ENCODE measurements at regions not wholly inside any gene's neighbourhood (a gene's known extent, or its start where the extent isn't known, plus 50 kb on each side); places are given as distances from the start of the nearest gene placed in this dataset.

GRCh38 chr4:89625599-89626293 is 211.2 kb downstream of the SNCA start:
- CTCF ChIA-PET: no interaction called here
- H3K27ac Mint-ChIP-seq: no peak overlapping the region
- peaks cover 16% of the 10 kb centered on the region for H3K27me3 Mint-ChIP-seq (ENCODE audit: low read depth)
- no peaks in the 10 kb centered on the region for H3K9me3 Mint-ChIP-seq (ENCODE audit: insufficient read depth)
- no peak for DNase-seq
- POLR2A ChIA-PET: no interaction called here
- no peak overlapping the region for H3K4me3 Mint-ChIP-seq
- H3K4me1 Mint-ChIP-seq (ENCODE audit: low read depth): peaks cover 11% of the 10 kb centered on the region
- no peak for ATAC-seq
- peaks cover 2% of the 10 kb centered on the region for H3K36me3 Mint-ChIP-seq (ENCODE audit: low read depth)

- POLR2A ChIA-PET: no interaction called here
- Mint-ChIP-seq H3K27me3 (ENCODE audit: low read depth) (peaks cover under 1% of the 10 kb centered on the region), H3K27ac (peak overlapping the region; percentile 93), H3K36me3 (ENCODE audit: low read depth) (peaks cover 5% of the 10 kb centered on the region), H3K4me1 (ENCODE audit: low read depth) (peaks cover 45% of the 10 kb centered on the region), H3K4me3 (peak overlapping the region; percentile 69), H3K9me3 (ENCODE audit: insufficient read depth) (no peaks in the 10 kb centered on the region)
- CTCF ChIA-PET: no interaction called here
- peak; percentile 55 for DNase-seq
- ATAC-seq: peak; percentile 91
These were observed 217.6 kb downstream of the SNCA start for GRCh38 chr4:89619206-89619962.

GRCh38 chr4:89618151-89618550 is 218.8 kb downstream of the SNCA start:
- Mint-ChIP-seq H3K4me3 (no peak overlapping the region), H3K27ac (peak overlapping the region; percentile 93), H3K27me3 (ENCODE audit: low read depth) (no peaks in the 10 kb centered on the region), H3K36me3 (ENCODE audit: low read depth) (peaks cover 14% of the 10 kb centered on the region), H3K4me1 (ENCODE audit: low read depth) (peaks cover 48% of the 10 kb centered on the region), H3K9me3 (ENCODE audit: insufficient read depth) (peaks cover under 1% of the 10 kb centered on the region)
- ChIA-PET CTCF (no interaction called here), POLR2A (no interaction called here)
- ATAC-seq: no peak
- DNase-seq: no peak

GRCh38 chr4:89617317-89617716 is 219.6 kb downstream of the SNCA start:
- Mint-ChIP-seq H3K4me1 (ENCODE audit: low read depth) (peaks cover 56% of the 10 kb centered on the region), H3K27ac (no peak overlapping the region), H3K4me3 (no peak overlapping the region), H3K9me3 (ENCODE audit: insufficient read depth) (peaks cover 9% of the 10 kb centered on the region), H3K27me3 (ENCODE audit: low read depth) (no peaks in the 10 kb centered on the region), H3K36me3 (ENCODE audit: low read depth) (peaks cover 21% of the 10 kb centered on the region)
- CTCF ChIA-PET: interaction anchor here (1.0 to 1.3 kb wide), 2 partner anchors 10 to 135 kb away, joined by 3 read pairs; no protein-coding TSS in a partner anchor
- POLR2A ChIA-PET: no interaction called here
- no peak for ATAC-seq
- no peak for DNase-seq

- Mint-ChIP-seq H3K36me3 (ENCODE audit: low read depth) (peaks cover 30% of the 10 kb centered on the region), H3K27ac (no peak overlapping the region), H3K4me1 (ENCODE audit: low read depth) (peaks cover 56% of the 10 kb centered on the region), H3K9me3 (ENCODE audit: insufficient read depth) (peaks cover 17% of the 10 kb centered on the region), H3K4me3 (no peak overlapping the region), H3K27me3 (ENCODE audit: low read depth) (no peaks in the 10 kb centered on the region)
- ATAC-seq: no peak
- ChIA-PET CTCF (interaction anchor here (1.0 to 1.3 kb wide), 2 partner anchors 9 to 134 kb away, joined by 3 read pairs; no protein-coding TSS in a partner anchor), POLR2A (no interaction called here)
- DNase-seq: no peak
These were observed 220.6 kb downstream of the SNCA start for GRCh38 chr4:89616382-89616781.

- ChIA-PET CTCF (no interaction called here), POLR2A (no interaction called here)
- Mint-ChIP-seq H3K4me3 (no peak overlapping the region), H3K27ac (no peak overlapping the region), H3K4me1 (ENCODE audit: low read depth) (peaks cover 64% of the 10 kb centered on the region), H3K36me3 (ENCODE audit: low read depth) (peaks cover 37% of the 10 kb centered on the region), H3K9me3 (ENCODE audit: insufficient read depth) (peaks cover 24% of the 10 kb centered on the region), H3K27me3 (ENCODE audit: low read depth) (no peaks in the 10 kb centered on the region)
- DNase-seq: no peak
- no peak for ATAC-seq
These were observed 221.9 kb downstream of the SNCA start for GRCh38 chr4:89615051-89615450.

- peaks cover 24% of the 10 kb centered on the region for H3K9me3 Mint-ChIP-seq (ENCODE audit: insufficient read depth)
- ATAC-seq (no peak), DNase-seq (no peak)
- no peaks in the 10 kb centered on the region for H3K27me3 Mint-ChIP-seq (ENCODE audit: low read depth)
- ChIA-PET CTCF (no interaction called here), POLR2A (no interaction called here)
- H3K4me3 Mint-ChIP-seq: no peak overlapping the region
- peaks cover 36% of the 10 kb centered on the region for H3K36me3 Mint-ChIP-seq (ENCODE audit: low read depth)
- H3K4me1 Mint-ChIP-seq (ENCODE audit: low read depth): peaks cover 56% of the 10 kb centered on the region
- no peak overlapping the region for H3K27ac Mint-ChIP-seq
These were observed 222.8 kb downstream of the SNCA start for GRCh38 chr4:89614155-89614554.

- ChIA-PET POLR2A (no interaction called here), CTCF (no interaction called here)
- H3K9me3 Mint-ChIP-seq (ENCODE audit: insufficient read depth): peaks cover 24% of the 10 kb centered on the region
- H3K4me3 Mint-ChIP-seq: no peak overlapping the region
- no peaks in the 10 kb centered on the region for H3K27me3 Mint-ChIP-seq (ENCODE audit: low read depth)
- no peak for DNase-seq
- no peak overlapping the region for H3K27ac Mint-ChIP-seq
- peaks cover 33% of the 10 kb centered on the region for H3K4me1 Mint-ChIP-seq (ENCODE audit: low read depth)
- no peak for ATAC-seq
- H3K36me3 Mint-ChIP-seq (ENCODE audit: low read depth): peaks cover 36% of the 10 kb centered on the region
These were observed 226.7 kb downstream of the SNCA start for GRCh38 chr4:89610236-89610635.

- Mint-ChIP-seq H3K4me1 (ENCODE audit: low read depth) (peaks cover 33% of the 10 kb centered on the region), H3K9me3 (ENCODE audit: insufficient read depth) (peaks cover 24% of the 10 kb centered on the region), H3K36me3 (ENCODE audit: low read depth) (peaks cover 36% of the 10 kb centered on the region), H3K27me3 (ENCODE audit: low read depth) (no peaks in the 10 kb centered on the region), H3K27ac (no peak overlapping the region), H3K4me3 (no peak overlapping the region)
- DNase-seq: no peak
- CTCF ChIA-PET: interaction anchor here (0.6 kb wide), 1 partner anchor 228 kb away, joined by 3 read pairs; no protein-coding TSS in a partner anchor
- ATAC-seq: no peak
- POLR2A ChIA-PET: no interaction called here
These were observed 227.2 kb downstream of the SNCA start for GRCh38 chr4:89609756-89610155.

- POLR2A ChIA-PET: no interaction called here
- DNase-seq (no peak), ATAC-seq (no peak)
- no peaks in the 10 kb centered on the region for H3K36me3 Mint-ChIP-seq (ENCODE audit: low read depth)
- CTCF ChIA-PET: no interaction called here
- H3K4me1 Mint-ChIP-seq (ENCODE audit: low read depth): no peaks in the 10 kb centered on the region
- no peaks in the 10 kb centered on the region for H3K9me3 Mint-ChIP-seq (ENCODE audit: insufficient read depth)
- no peak overlapping the region for H3K27ac Mint-ChIP-seq
- peaks cover 10% of the 10 kb centered on the region for H3K27me3 Mint-ChIP-seq (ENCODE audit: low read depth)
- H3K4me3 Mint-ChIP-seq: no peak overlapping the region
These were observed 232.0 kb downstream of the SNCA start for GRCh38 chr4:89604951-89605350.

- no peak overlapping the region for H3K4me3 Mint-ChIP-seq
- H3K27ac Mint-ChIP-seq: no peak overlapping the region
- H3K4me1 Mint-ChIP-seq (ENCODE audit: low read depth): no peaks in the 10 kb centered on the region
- DNase-seq (no peak), ATAC-seq (no peak)
- H3K36me3 Mint-ChIP-seq (ENCODE audit: low read depth): no peaks in the 10 kb centered on the region
- no peaks in the 10 kb centered on the region for H3K9me3 Mint-ChIP-seq (ENCODE audit: insufficient read depth)
- ChIA-PET POLR2A (no interaction called here), CTCF (no interaction called here)
- peaks cover 10% of the 10 kb centered on the region for H3K27me3 Mint-ChIP-seq (ENCODE audit: low read depth)
These were observed 237.9 kb downstream of the SNCA start for GRCh38 chr4:89599026-89599425.

GRCh38 chr4:89598602-89599001 is 238.4 kb downstream of the SNCA start:
- Mint-ChIP-seq H3K27me3 (ENCODE audit: low read depth) (peaks cover 9% of the 10 kb centered on the region), H3K4me3 (no peak overlapping the region), H3K9me3 (ENCODE audit: insufficient read depth) (no peaks in the 10 kb centered on the region), H3K27ac (no peak overlapping the region), H3K4me1 (ENCODE audit: low read depth) (no peaks in the 10 kb centered on the region), H3K36me3 (ENCODE audit: low read depth) (no peaks in the 10 kb centered on the region)
- POLR2A ChIA-PET: no interaction called here
- CTCF ChIA-PET: no interaction called here
- no peak for DNase-seq
- no peak for ATAC-seq
